ENCODE measurements at regions not wholly inside any gene's neighbourhood (a gene's known extent, or its start where the extent isn't known, plus 50 kb on each side); places are given as distances from the start of the nearest gene placed in this dataset.

- TF ChIP-seq EZH2phosphoT487 (IDR thresholded peaks at IDR 0.05) = no peak
- no peak for TF ChIP-seq CTCF (IDR thresholded peaks at IDR 0.05)
- no peak for TF ChIP-seq EZH2 (IDR thresholded peaks at IDR 0.05)
Measured at GRCh38 chr1:172952516-172952915, 98.2 kb downstream of the TNFSF18 start.
